ENCODE measurements at regions not wholly inside any gene's neighbourhood (a gene's known extent, or its start where the extent isn't known, plus 50 kb on each side); places are given as distances from the start of the nearest gene placed in this dataset.

DNA sequence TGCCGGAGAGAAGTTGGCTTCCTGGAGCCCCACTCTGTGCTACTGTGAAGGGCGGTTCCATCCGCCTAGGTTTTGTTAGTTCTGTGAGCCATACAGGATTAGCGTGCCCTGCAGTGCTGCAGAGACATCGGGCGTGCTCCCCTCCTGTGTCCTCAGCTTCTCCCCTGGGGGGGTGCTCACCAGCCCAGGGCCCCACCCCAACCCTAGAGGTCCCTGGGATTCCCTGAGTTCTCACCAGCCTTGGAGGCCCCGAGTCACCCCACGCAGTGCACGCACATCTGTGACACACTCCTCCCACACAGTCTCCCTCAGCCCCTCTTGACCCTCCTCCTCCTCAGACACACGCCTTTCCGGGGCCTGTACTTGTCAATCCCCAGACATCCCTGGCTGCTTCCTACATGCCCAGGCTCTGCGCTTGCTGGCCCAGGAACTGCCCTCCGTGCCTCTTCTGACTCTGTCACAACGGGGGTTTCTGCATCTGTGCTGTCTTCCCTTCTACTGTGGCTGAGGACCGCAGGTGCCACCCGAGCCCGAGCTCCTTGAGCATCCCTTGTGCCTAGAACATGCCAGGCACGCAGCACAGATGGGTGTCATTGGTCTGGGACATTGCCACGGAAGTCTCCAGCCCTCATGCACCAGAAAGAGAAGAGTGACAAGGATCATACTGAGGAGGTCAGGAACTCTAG, 123.2 kb upstream of the RPS6KA2 start:
- no peak overlapping the region for H3K27ac ChIP-seq (ENCODE audit: extremely low read depth, low read depth, low read length)
- no peaks in the 10 kb centered on the region for H3K36me3 ChIP-seq (ENCODE audit: control insufficient read depth in 2 of 2, insufficient read depth in 1 of 2, low read length in 2 of 2)
- ChIA-PET POLR2A (interaction anchor here (0.6 kb wide), 1 partner anchor 123 kb away, joined by 7 read pairs; the partner anchor contains the start of gene RPS6KA2), CTCF (interaction anchor here (0.7 kb wide), 1 partner anchor 225 kb away, joined by 3 read pairs; no protein-coding TSS in a partner anchor)
- H3K9me3 ChIP-seq (ENCODE audit: control insufficient read depth, insufficient read depth, low read depth, low read length): no peaks in the 10 kb centered on the region
- H3K4me1 ChIP-seq (ENCODE audit: control insufficient read depth, insufficient read depth, low read length): no peaks in the 10 kb centered on the region
- TF ChIP-seq EGR2 (tag by site-specific recombination; IDR thresholded peaks at IDR 0.05; ENCODE audit: low read depth) (peak; percentile 73), ZIC2 (tag by site-specific recombination; IDR thresholded peaks at IDR 0.05) (peak; percentile 70), ZFHX2 (tag by site-specific recombination; conservative IDR thresholded peaks at IDR 0.05) (peak; percentile 84), MYNN (tag by site-specific recombination; IDR thresholded peaks at IDR 0.05; ENCODE audit: borderline replicate concordance) (no peak), ZNF555 (tag by site-specific recombination; conservative IDR thresholded peaks at IDR 0.05) (no peak), ZNF747 (tag by site-specific recombination; IDR thresholded peaks at IDR 0.05) (no peak)
- TF ChIP-seq, protein P1, sequence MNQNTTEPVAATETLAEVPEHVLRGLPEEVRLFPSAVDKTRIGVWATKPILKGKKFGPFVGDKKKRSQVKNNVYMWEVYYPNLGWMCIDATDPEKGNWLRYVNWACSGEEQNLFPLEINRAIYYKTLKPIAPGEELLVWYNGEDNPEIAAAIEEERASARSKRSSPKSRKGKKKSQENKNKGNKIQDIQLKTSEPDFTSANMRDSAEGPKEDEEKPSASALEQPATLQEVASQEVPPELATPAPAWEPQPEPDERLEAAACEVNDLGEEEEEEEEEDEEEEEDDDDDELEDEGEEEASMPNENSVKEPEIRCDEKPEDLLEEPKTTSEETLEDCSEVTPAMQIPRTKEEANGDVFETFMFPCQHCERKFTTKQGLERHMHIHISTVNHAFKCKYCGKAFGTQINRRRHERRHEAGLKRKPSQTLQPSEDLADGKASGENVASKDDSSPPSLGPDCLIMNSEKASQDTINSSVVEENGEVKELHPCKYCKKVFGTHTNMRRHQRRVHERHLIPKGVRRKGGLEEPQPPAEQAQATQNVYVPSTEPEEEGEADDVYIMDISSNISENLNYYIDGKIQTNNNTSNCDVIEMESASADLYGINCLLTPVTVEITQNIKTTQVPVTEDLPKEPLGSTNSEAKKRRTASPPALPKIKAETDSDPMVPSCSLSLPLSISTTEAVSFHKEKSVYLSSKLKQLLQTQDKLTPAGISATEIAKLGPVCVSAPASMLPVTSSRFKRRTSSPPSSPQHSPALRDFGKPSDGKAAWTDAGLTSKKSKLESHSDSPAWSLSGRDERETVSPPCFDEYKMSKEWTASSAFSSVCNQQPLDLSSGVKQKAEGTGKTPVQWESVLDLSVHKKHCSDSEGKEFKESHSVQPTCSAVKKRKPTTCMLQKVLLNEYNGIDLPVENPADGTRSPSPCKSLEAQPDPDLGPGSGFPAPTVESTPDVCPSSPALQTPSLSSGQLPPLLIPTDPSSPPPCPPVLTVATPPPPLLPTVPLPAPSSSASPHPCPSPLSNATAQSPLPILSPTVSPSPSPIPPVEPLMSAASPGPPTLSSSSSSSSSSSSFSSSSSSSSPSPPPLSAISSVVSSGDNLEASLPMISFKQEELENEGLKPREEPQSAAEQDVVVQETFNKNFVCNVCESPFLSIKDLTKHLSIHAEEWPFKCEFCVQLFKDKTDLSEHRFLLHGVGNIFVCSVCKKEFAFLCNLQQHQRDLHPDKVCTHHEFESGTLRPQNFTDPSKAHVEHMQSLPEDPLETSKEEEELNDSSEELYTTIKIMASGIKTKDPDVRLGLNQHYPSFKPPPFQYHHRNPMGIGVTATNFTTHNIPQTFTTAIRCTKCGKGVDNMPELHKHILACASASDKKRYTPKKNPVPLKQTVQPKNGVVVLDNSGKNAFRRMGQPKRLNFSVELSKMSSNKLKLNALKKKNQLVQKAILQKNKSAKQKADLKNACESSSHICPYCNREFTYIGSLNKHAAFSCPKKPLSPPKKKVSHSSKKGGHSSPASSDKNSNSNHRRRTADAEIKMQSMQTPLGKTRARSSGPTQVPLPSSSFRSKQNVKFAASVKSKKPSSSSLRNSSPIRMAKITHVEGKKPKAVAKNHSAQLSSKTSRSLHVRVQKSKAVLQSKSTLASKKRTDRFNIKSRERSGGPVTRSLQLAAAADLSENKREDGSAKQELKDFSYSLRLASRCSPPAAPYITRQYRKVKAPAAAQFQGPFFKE (tag by site-specific recombination; IDR thresholded peaks at IDR 0.05; ENCODE audit: borderline replicate concordance): no peak
- TF ChIP-seq, protein P2, sequence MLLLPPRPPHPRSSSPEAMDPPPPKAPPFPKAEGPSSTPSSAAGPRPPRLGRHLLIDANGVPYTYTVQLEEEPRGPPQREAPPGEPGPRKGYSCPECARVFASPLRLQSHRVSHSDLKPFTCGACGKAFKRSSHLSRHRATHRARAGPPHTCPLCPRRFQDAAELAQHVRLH (tag by site-specific recombination; IDR thresholded peaks at IDR 0.05): no peak
- no peak overlapping the region for H3K4me3 ChIP-seq (ENCODE audit: low read depth, low read length)

DNA sequence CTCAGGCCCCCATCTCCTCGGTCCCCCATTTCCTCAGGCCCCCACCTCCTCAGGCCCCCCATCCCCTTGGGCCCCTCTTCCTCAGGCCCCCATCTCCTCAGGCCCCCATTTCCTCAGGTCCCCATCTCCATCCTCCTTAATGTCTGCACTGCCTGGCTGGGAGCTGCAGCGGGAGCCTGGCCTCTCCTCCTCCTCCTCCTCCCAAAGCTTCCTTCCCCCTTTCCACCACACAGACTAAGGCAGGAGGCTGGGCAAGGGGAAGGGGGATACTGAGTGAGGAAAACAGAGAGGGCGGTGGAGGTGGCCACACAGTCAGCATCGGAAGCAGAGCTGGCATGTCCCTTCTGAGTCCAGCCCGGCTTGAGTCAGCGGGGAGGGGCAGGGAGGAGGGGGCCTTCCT, 122.6 kb upstream of the RPS6KA2 start:
- TF ChIP-seq REPIN1 (tag by site-specific recombination; IDR thresholded peaks at IDR 0.05; ENCODE audit: low read depth) (no peak), ZIC2 (tag by site-specific recombination; IDR thresholded peaks at IDR 0.05) (no peak), ZNF114 (tag by site-specific recombination; IDR thresholded peaks at IDR 0.05) (no peak), ZNF175 (tag by site-specific recombination; IDR thresholded peaks at IDR 0.05) (no peak), ZNF335 (tag by site-specific recombination; conservative IDR thresholded peaks at IDR 0.05) (peak; percentile 53), ZNF670 (tag by site-specific recombination; IDR thresholded peaks at IDR 0.05; ENCODE audit: low read depth) (no peak)
- ChIA-PET CTCF (no interaction called here), POLR2A (no interaction called here)
- Histone ChIP-seq H3K27ac (ENCODE audit: extremely low read depth, low read depth, low read length) (no peak overlapping the region), H3K4me1 (ENCODE audit: control insufficient read depth, insufficient read depth, low read length) (no peaks in the 10 kb centered on the region), H3K36me3 (ENCODE audit: control insufficient read depth in 2 of 2, insufficient read depth in 1 of 2, low read length in 2 of 2) (no peaks in the 10 kb centered on the region), H3K4me3 (ENCODE audit: low read depth, low read length) (no peak overlapping the region), H3K9me3 (ENCODE audit: control insufficient read depth, insufficient read depth, low read depth, low read length) (no peaks in the 10 kb centered on the region)

All from HEK293 (cell line).